Transverse colon (tissue), 4 donors: ENCODE measurements at regions not wholly inside any gene's neighbourhood (a gene's known extent, or its start where the extent isn't known, plus 50 kb on each side); places are given as distances from the start of the nearest gene placed in this dataset.

ENCODE experiments used
- DNase-seq: peaks from one replicate; pipeline ENCODE4 v3.0.0-alpha.2; 2019
- H3K27ac ChIP-seq, 4 donors: fragments of 200-600 bp; sonication (generic); 2 replicates each; pipeline ENCODE4 v1.5.1; 2016 to 2018; ENCODE audit warnings: inconsistent platforms in 4 of 4
- H3K27me3 ChIP-seq: fragments of 200-600 bp; sonication (generic); 2 replicates; pipeline ENCODE4 v1.5.1; 2017; ENCODE audit warnings: inconsistent platforms
- H3K36me3 ChIP-seq, 4 donors: fragments of 200-600 bp; sonication (generic); 2 replicates each; pipeline ENCODE4 v1.5.1; 2017 to 2019; ENCODE audit warnings: inconsistent platforms in 4 of 4
- H3K4me1 ChIP-seq, 4 donors: fragments of 200-600 bp; sonication (generic); 2 replicates each; pipeline ENCODE4 v1.5.1; 2017 to 2020; ENCODE audit warnings: inconsistent platforms in 4 of 4
- H3K4me3 ChIP-seq, 4 donors: fragments of 200-600 bp; sonication (generic); 1 replicate in 1 of 4; 2 replicates in 3 of 4; pipeline versions ENCODE4 v1.5.1 to v1.6.1; 2017 to 2019; ENCODE audit warnings: inconsistent platforms in 4 of 4
- H3K9me3 ChIP-seq, 2 donors: fragments of 200-600 bp; sonication (generic); 2 replicates each; pipeline ENCODE4 v1.5.1; 2017 to 2019; ENCODE audit warnings: inconsistent platforms in 2 of 2
- CTCF ChIP-seq, 5 experiments: fragments of 200-600 bp in 3 of 5; fragments of 450-650 bp in 2 of 5; sonication (generic) in 3 of 5; IDR thresholded peaks; 1 replicate in 2 of 5; 2 replicates in 3 of 5; pipeline ENCODE4 v1.5.1; 2016 to 2017; ENCODE audit warnings: antibody characterized with exemption in 5 of 5, inconsistent platforms in 3 of 5, mild to moderate bottlenecking in 2 of 5, moderate library complexity in 1 of 5
- EP300 ChIP-seq: sonication (generic); formaldehyde crosslinking; IDR thresholded peaks from one replicate; pipeline ENCODE4 v1.6.1; 2017; ENCODE audit warnings: antibody characterized with exemption, low read depth
- POLR2A ChIP-seq: fragments of 450-650 bp; IDR thresholded peaks from one replicate; pipeline ENCODE4 v1.6.1; 2016; ENCODE audit warnings: antibody characterized with exemption, mild to moderate bottlenecking, moderate library complexity
- POLR2AphosphoS5 ChIP-seq, 3 donors: sonication (generic); formaldehyde crosslinking; IDR thresholded peaks; one replicate each; pipeline ENCODE4 v1.6.1; 2016; ENCODE audit warnings: antibody characterized with exemption in 3 of 3
- WGBS, 2 donors: methylation state at CpG; one replicate each; pipeline ENCODE4 v1.1.5; 2018; ENCODE audit warnings: low coverage in 1 of 2; 5-methylcytosine and 5-hydroxymethylcytosine counted together
- in situ Hi-C, 4 donors: fragments of 200-750 bp; cut with MboI; loops; one replicate each; pipeline versions ENCODE4 v1.15.0 to v1.15.1; 2017; ENCODE audit warnings: low sequenced_read_pairs in 3 of 4, low pct_ligation_motif_present in 1 of 4, low pct_unique_long_range_greater_than_20kb in 1 of 4
- intact Hi-C: fragments of 100-400 bp; cut with DNase I; formaldehyde crosslinking; loops from one replicate; pipeline ENCODE4 v1.15.1; 2023; ENCODE audit warnings: low total_unique reads

GRCh38 chr2:4279431-4279830 is 576.1 kb downstream of the DCDC2C start:
- in situ Hi-C loops = no loop called here
- intact Hi-C loops = no loop called here
- Histone ChIP-seq H3K4me1 (no peaks in the 10 kb centered on the region), H3K27me3 (no peaks in the 10 kb centered on the region), H3K27ac (no peak overlapping the region), H3K4me3 (no peak overlapping the region), H3K36me3 (no peaks in the 10 kb centered on the region), H3K9me3 (no peaks in the 10 kb centered on the region)
- no peak for TF ChIP-seq POLR2A
- no peak for TF ChIP-seq EP300
- TF ChIP-seq CTCF (IDR thresholded peaks at IDR 0.05) = no peak
- no peak for TF ChIP-seq POLR2AphosphoS5 (IDR thresholded peaks at IDR 0.05)
- WGBS, 2 donors = 58 to 66% methylated on average over 5 of the region's 5 CpGs
- no peak for DNase-seq

GRCh38 chr2:4291430-4291829 is 588.1 kb downstream of the DCDC2C start:
- intact Hi-C loops = no loop called here

GRCh38 chr2:4295680-4296079 is 592.3 kb downstream of the DCDC2C start:
- peaks cover 0 to 4% of the 10 kb centered on the region in 2 donors for H3K9me3 ChIP-seq
- H3K27me3 ChIP-seq = no peaks in the 10 kb centered on the region
- no peak overlapping the region for H3K27ac ChIP-seq
- TF ChIP-seq POLR2AphosphoS5 (IDR thresholded peaks at IDR 0.05) (no peak), CTCF (IDR thresholded peaks at IDR 0.05) (no peak), POLR2A (no peak), EP300 (no peak)
- DNase-seq = no peak
- intact Hi-C loops (no loop called here), in situ Hi-C loops (no loop called here)
- no peak overlapping the region for H3K4me3 ChIP-seq
- no peaks in the 10 kb centered on the region for H3K36me3 ChIP-seq
- no peaks in the 10 kb centered on the region for H3K4me1 ChIP-seq

More at GRCh38 chr2:4291430-4291829, 588.1 kb downstream of the DCDC2C start:
- no peak for TF ChIP-seq POLR2A
- TF ChIP-seq EP300 = no peak
- TF ChIP-seq POLR2AphosphoS5 (IDR thresholded peaks at IDR 0.05) = no peak
- TF ChIP-seq CTCF (IDR thresholded peaks at IDR 0.05) = no peak
- no peaks in the 10 kb centered on the region for H3K27me3 ChIP-seq
- 45 to 47% methylated on average over 4 of the region's 4 CpGs for WGBS, 2 donors
- H3K27ac ChIP-seq = no peak overlapping the region
- no peak overlapping the region for H3K4me3 ChIP-seq
- no peak for DNase-seq
- H3K36me3 ChIP-seq = no peaks in the 10 kb centered on the region
- in situ Hi-C loops = no loop called here
- peaks cover 0 to 4% of the 10 kb centered on the region in 2 donors for H3K9me3 ChIP-seq
- no peaks in the 10 kb centered on the region for H3K4me1 ChIP-seq

GRCh38 chr2:4300616-4301015 is 597.2 kb downstream of the DCDC2C start:
- no peak for TF ChIP-seq POLR2A
- TF ChIP-seq CTCF (IDR thresholded peaks at IDR 0.05) = no peak
- TF ChIP-seq POLR2AphosphoS5 (IDR thresholded peaks at IDR 0.05) = no peak
- TF ChIP-seq EP300 = no peak
- Histone ChIP-seq H3K4me3 (no peak overlapping the region), H3K4me1 (no peaks in the 10 kb centered on the region), H3K9me3 (peaks cover 0 to under 1% of the 10 kb centered on the region in 2 donors), H3K27me3 (no peaks in the 10 kb centered on the region), H3K36me3 (no peaks in the 10 kb centered on the region), H3K27ac (no peak overlapping the region)
- intact Hi-C loops = no loop called here
- in situ Hi-C loops = no loop called here
- 77 to 80% methylated on average over 2 to 3 of the region's 3 CpGs for WGBS, 2 donors
- DNase-seq = no peak
